ENCODE measurements at regions not wholly inside any gene's neighbourhood (a gene's known extent, or its start where the extent isn't known, plus 50 kb on each side); places are given as distances from the start of the nearest gene placed in this dataset.

DNA sequence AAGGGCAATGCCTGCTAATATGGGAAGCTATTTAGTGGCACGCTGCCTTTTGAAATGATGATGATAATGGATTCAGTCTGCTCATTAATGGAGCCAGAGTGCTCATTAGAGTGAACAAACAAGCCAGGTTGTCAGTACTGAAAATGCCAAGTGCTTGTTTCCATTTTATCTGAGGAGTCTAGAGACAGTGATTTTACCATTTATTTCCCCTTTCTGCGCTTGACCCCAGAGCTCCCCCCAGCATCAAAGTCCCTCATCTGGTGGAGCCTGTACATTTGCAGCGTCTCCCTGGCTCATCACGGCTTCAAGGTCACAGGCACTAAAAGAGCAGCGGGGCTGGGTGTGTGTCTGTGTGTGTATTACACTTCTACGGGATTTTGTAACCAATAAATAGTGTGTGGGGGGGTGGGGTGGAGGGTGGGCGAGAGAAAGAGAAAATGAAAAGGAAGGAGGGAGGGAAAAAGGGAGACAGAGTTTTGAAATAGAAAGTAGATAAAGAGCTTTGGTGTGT is 553.8 kb downstream of the TFEC start:
- TF ChIP-seq, protein P1, sequence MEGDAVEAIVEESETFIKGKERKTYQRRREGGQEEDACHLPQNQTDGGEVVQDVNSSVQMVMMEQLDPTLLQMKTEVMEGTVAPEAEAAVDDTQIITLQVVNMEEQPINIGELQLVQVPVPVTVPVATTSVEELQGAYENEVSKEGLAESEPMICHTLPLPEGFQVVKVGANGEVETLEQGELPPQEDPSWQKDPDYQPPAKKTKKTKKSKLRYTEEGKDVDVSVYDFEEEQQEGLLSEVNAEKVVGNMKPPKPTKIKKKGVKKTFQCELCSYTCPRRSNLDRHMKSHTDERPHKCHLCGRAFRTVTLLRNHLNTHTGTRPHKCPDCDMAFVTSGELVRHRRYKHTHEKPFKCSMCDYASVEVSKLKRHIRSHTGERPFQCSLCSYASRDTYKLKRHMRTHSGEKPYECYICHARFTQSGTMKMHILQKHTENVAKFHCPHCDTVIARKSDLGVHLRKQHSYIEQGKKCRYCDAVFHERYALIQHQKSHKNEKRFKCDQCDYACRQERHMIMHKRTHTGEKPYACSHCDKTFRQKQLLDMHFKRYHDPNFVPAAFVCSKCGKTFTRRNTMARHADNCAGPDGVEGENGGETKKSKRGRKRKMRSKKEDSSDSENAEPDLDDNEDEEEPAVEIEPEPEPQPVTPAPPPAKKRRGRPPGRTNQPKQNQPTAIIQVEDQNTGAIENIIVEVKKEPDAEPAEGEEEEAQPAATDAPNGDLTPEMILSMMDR (IDR thresholded peaks at IDR 0.05; ENCODE audit: borderline replicate concordance, control extremely low read depth, extremely low read depth, insufficient read depth, missing control alignments): no peak
- in situ Hi-C loops (cut with MboI; ENCODE audit: low sequenced_read_pairs, unreplicated experiment): no loop called here
- no peak for DNase-seq (ENCODE audit: low spot score)

DNA sequence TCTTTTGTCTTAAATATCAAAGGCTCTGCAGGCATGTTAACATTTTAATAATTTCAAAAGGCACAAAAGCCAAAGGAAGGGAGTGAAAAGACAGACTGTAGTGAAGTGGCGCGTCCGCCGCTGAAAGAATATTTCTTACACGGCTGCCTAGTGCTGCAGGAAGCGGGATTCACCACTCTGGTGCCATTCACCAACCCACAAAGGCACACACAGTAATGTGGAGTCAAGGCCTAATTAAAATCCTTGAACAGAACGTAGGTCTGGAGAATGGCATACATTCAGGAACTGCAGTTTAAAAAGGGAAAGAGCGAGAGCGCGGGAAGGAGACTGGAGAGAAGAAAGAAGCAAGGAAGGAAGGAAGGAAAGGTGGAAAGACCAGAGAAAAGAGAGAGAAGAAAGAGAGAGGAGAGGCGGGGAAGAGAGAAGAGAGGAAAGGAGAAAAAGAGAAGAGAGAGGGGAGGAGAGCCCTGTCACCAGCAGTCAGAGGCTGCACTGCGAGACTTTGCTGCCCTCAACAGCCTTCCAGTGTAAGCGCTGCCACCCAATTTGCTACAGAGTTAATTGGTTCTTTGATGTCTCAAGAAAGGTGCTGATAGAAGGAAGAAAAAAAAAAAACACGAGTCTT is 554.0 kb downstream of the MDFIC start:
- in situ Hi-C loops (cut with MboI; ENCODE audit: low sequenced_read_pairs, unreplicated experiment): no loop called here
- TF ChIP-seq, protein P1 (IDR thresholded peaks at IDR 0.05; ENCODE audit: borderline replicate concordance, control extremely low read depth, extremely low read depth, insufficient read depth, missing control alignments): no peak
- DNase-seq (ENCODE audit: low spot score): no peak

DNA sequence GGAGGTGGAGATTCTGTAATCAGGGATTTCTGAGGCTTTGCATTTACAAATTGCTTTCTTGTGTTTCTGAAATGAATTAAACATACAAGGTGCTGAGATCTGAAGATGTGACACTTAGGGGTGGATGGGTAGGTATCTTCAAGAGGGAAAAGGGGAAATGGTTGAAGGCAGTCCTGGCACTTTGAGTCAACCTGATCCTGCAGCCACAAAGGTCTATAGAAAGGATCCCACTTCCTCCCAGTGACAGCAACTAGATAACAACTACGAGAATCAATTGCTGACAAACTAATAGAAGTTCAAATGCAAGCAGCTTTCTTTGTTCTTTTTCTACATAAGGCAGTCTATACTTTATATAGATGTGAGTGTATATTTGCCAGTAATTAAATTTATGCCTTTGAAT is 553.3 kb downstream of the MDFIC start:
- DNase-seq (ENCODE audit: low spot score): no peak
- TF ChIP-seq, protein P1 (IDR thresholded peaks at IDR 0.05; ENCODE audit: borderline replicate concordance, control extremely low read depth, extremely low read depth, insufficient read depth, missing control alignments): no peak
- in situ Hi-C loops (cut with MboI; ENCODE audit: low sequenced_read_pairs, unreplicated experiment): no loop called here

GRCh38 chr7:115474137-115474536 is 552.2 kb downstream of the MDFIC start:
- in situ Hi-C loops (cut with MboI; ENCODE audit: low sequenced_read_pairs, unreplicated experiment): no loop called here
- TF ChIP-seq, protein P1 (IDR thresholded peaks at IDR 0.05; ENCODE audit: borderline replicate concordance, control extremely low read depth, extremely low read depth, insufficient read depth, missing control alignments): no peak
- no peak for DNase-seq (ENCODE audit: low spot score)

- TF ChIP-seq, protein P1 (IDR thresholded peaks at IDR 0.05; ENCODE audit: borderline replicate concordance, control extremely low read depth, extremely low read depth, insufficient read depth, missing control alignments): no peak
- DNase-seq (ENCODE audit: low spot score): no peak
- in situ Hi-C loops (cut with MboI; ENCODE audit: low sequenced_read_pairs, unreplicated experiment): no loop called here
Measured at GRCh38 chr7:115471891-115472290, 550.0 kb downstream of the MDFIC start.

DNA sequence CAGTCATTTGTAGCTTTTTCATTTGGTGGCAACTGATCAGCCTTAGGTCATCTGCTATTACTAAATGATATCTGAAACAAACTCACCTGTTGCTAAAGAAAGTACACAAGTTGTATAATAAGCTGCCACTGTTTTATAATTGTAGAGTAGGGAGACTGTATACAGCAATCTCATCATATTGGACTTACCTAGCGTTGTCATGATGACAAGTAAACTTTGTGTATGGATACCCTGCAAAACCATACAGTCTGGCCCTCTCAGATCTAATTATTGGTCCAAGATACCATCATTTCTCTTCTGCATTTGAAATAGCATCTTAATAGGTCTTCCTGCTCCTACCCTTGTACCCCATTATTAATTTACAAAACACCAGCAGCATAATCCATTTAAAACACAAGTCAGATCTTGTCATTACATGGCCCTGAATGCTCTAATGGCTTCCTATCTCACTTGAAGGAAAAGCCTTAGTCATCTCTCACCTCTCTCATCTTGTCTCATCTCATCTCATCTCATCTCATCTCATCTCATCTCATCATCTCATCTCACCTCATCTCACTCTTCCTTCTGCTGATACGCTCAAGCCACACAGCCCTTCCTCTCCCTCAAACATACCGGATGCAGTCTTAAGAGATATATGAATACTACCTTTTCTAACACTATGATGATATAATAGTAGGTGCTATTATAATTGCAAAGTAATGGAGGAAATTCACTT is 540.6 kb downstream of the MDFIC start:
- in situ Hi-C loops (cut with MboI; ENCODE audit: low sequenced_read_pairs, unreplicated experiment): no loop called here
- DNase-seq (ENCODE audit: low spot score): no peak
- TF ChIP-seq, protein P1 (IDR thresholded peaks at IDR 0.05; ENCODE audit: borderline replicate concordance, control extremely low read depth, extremely low read depth, insufficient read depth, missing control alignments): no peak

All from GM13976 (cell line).